ENCODE measurements at regions not wholly inside any gene's neighbourhood (a gene's known extent, or its start where the extent isn't known, plus 50 kb on each side); places are given as distances from the start of the nearest gene placed in this dataset.

DNA sequence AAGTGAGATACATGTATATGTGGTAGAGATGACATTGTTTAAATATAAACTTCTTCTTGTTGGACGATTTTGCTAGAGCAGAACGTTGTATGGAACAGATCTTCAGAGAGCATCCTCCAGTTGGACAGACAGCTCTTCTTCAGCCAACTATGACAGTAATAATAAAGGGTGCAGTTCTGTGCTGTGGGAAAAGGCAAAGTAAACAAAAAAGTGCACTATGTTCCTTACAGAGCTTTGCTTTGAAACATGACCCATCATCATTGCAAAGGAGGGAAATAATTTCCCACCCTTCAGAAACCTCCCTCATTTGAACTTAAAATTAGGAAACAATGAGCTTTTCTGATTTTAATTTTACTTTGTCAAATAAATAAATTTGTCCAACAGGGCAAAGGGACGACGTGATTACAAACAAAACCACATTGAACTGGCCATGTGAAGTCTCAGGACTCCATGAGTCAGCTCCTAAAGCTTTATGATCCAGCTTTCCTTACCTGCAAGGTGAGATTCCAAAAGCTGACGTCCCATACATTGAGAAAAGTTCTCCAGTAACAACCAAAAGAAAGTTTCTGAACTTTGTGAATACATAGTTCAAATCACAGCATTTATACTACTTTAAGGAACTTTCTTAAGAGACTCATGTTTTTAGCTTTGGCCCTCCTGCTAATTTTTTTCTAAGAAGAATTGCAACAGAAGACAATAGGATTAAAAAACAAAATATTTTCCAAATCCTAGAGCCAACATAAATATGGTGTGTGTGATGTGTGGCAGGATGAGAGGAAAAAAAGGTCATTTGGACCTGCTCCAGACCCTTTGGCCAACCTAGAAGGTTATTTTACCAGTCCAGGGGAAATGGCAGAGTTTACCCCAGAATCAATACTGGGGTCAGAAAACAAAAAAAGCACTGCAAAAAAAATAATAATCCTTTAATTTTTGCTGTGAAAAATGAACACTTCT is 565.4 kb upstream of the NRP1 start:
- Mint-ChIP-seq H3K4me3 (no peak overlapping the region), H3K9me3 (ENCODE audit: insufficient read depth) (peaks cover 6% of the 10 kb centered on the region), H3K27me3 (no peaks in the 10 kb centered on the region), H3K4me1 (no peaks in the 10 kb centered on the region), H3K27ac (no peak overlapping the region)
- H3K27me3 ChIP-seq (replicated peaks in 1 of 4; ENCODE audit: control extremely low read depth in 1 of 4, control insufficient read depth in 3 of 4, insufficient read depth in 4 of 4, low read length in 3 of 4) = no peaks in the 10 kb centered on the region
- no peak overlapping the region for H3K4me3 ChIP-seq (ENCODE audit: control extremely low read depth in 1 of 5, extremely low read depth in 1 of 5, insufficient read depth in 1 of 5, low read depth in 2 of 5, low read length in 4 of 5)
- no peaks in the 10 kb centered on the region for H4K20me1 ChIP-seq (ENCODE audit: control insufficient read depth, insufficient read depth, low read length, poor library complexity, severe bottlenecking)
- TF ChIP-seq, protein P1, sequence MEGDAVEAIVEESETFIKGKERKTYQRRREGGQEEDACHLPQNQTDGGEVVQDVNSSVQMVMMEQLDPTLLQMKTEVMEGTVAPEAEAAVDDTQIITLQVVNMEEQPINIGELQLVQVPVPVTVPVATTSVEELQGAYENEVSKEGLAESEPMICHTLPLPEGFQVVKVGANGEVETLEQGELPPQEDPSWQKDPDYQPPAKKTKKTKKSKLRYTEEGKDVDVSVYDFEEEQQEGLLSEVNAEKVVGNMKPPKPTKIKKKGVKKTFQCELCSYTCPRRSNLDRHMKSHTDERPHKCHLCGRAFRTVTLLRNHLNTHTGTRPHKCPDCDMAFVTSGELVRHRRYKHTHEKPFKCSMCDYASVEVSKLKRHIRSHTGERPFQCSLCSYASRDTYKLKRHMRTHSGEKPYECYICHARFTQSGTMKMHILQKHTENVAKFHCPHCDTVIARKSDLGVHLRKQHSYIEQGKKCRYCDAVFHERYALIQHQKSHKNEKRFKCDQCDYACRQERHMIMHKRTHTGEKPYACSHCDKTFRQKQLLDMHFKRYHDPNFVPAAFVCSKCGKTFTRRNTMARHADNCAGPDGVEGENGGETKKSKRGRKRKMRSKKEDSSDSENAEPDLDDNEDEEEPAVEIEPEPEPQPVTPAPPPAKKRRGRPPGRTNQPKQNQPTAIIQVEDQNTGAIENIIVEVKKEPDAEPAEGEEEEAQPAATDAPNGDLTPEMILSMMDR (IDR thresholded peaks at IDR 0.05) = no peak
- no peak for TF ChIP-seq EZH2 (IDR thresholded peaks at IDR 0.05; ENCODE audit: borderline replicate concordance, insufficient read depth, low read depth, low read length, poor library complexity, severe bottlenecking)
- DNase-seq (no peak), ATAC-seq (ENCODE audit: low read depth) (no peak)
- H3K9ac ChIP-seq (ENCODE audit: low read length) = no peak overlapping the region
- no peak overlapping the region for H3K27ac ChIP-seq (ENCODE audit: low read length in 2 of 2)
- WGBS (ENCODE audit: insufficient coverage) = 69% methylated on average over 3 of the region's 5 CpGs
- H3K4me2 ChIP-seq (replicated peaks; ENCODE audit: low read depth, low read length, poor library complexity, severe bottlenecking) = no peak overlapping the region
- CTCF ChIA-PET = no interaction called here
- H3K36me3 ChIP-seq (replicated peaks in 1 of 2; ENCODE audit: control extremely low read depth in 1 of 2, control insufficient read depth in 1 of 2, extremely low read depth in 1 of 2, insufficient read depth in 2 of 2, low read length in 1 of 2) = no peaks in the 10 kb centered on the region
- no peaks in the 10 kb centered on the region for H3K9me3 ChIP-seq (ENCODE audit: control extremely low read depth in 1 of 3, control insufficient read depth in 2 of 3, insufficient read depth in 1 of 3, low read length in 2 of 3)
- no peak overlapping the region for H2AFZ ChIP-seq (ENCODE audit: insufficient read depth, low read depth, low read length, poor library complexity, severe bottlenecking)
- H3K79me2 ChIP-seq (ENCODE audit: control insufficient read depth, insufficient read depth, low read length) = no peaks in the 10 kb centered on the region
- POLR2A ChIA-PET = no interaction called here
- no peaks in the 10 kb centered on the region for H3K4me1 ChIP-seq (ENCODE audit: control insufficient read depth in 2 of 2, insufficient read depth in 2 of 2, low read length in 2 of 2)
- intact Hi-C loops (cut with micrococcal nuclease) = no loop called here

DNA sequence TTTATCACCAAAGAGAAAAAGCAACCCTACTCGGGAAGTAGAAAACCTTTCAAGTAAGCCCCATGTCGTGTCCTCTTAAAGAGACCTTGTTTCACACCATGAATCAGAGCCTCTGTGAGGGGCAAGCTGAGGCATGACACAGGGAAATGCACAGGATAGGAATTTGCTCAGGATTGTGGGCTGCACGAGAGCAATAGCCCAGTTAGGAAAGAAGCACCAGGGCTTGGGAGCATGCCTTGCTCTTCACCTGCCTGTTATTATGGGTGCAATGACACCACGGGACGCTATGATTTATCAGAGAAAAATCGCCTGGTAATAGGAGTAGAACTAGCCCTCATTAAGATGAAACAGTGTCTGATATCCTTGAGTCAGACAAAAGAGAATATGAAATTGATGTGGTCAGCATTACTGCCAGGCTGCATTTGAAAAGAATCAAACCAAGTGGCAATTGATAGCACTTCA is 562.9 kb upstream of the NRP1 start:
- Mint-ChIP-seq H3K4me3 (no peak overlapping the region), H3K27me3 (no peaks in the 10 kb centered on the region), H3K9me3 (ENCODE audit: insufficient read depth) (peaks cover 6% of the 10 kb centered on the region), H3K27ac (no peak overlapping the region), H3K4me1 (no peaks in the 10 kb centered on the region)
- WGBS (ENCODE audit: insufficient coverage) = 67% methylated on average over 3 of the region's 6 CpGs
- ATAC-seq (ENCODE audit: low read depth) = no peak
- POLR2A ChIA-PET = no interaction called here
- Histone ChIP-seq H3K4me2 (replicated peaks; ENCODE audit: low read depth, low read length, poor library complexity, severe bottlenecking) (no peak overlapping the region), H3K9ac (ENCODE audit: low read length) (no peak overlapping the region), H3K27me3 (replicated peaks in 1 of 4; ENCODE audit: control extremely low read depth in 1 of 4, control insufficient read depth in 3 of 4, insufficient read depth in 4 of 4, low read length in 3 of 4) (no peaks in the 10 kb centered on the region), H3K4me3 (ENCODE audit: control extremely low read depth in 1 of 5, extremely low read depth in 1 of 5, insufficient read depth in 1 of 5, low read depth in 2 of 5, low read length in 4 of 5) (no peak overlapping the region), H2AFZ (ENCODE audit: insufficient read depth, low read depth, low read length, poor library complexity, severe bottlenecking) (no peak overlapping the region), H3K27ac (ENCODE audit: low read length in 2 of 2) (no peak overlapping the region), H3K4me1 (ENCODE audit: control insufficient read depth in 2 of 2, insufficient read depth in 2 of 2, low read length in 2 of 2) (no peaks in the 10 kb centered on the region), H4K20me1 (ENCODE audit: control insufficient read depth, insufficient read depth, low read length, poor library complexity, severe bottlenecking) (no peaks in the 10 kb centered on the region), H3K79me2 (ENCODE audit: control insufficient read depth, insufficient read depth, low read length) (no peaks in the 10 kb centered on the region), H3K36me3 (replicated peaks in 1 of 2; ENCODE audit: control extremely low read depth in 1 of 2, control insufficient read depth in 1 of 2, extremely low read depth in 1 of 2, insufficient read depth in 2 of 2, low read length in 1 of 2) (no peaks in the 10 kb centered on the region), H3K9me3 (ENCODE audit: control extremely low read depth in 1 of 3, control insufficient read depth in 2 of 3, insufficient read depth in 1 of 3, low read length in 2 of 3) (no peaks in the 10 kb centered on the region)
- CTCF ChIA-PET = no interaction called here
- no peak for DNase-seq
- TF ChIP-seq, protein P1 (IDR thresholded peaks at IDR 0.05) = no peak
- TF ChIP-seq EZH2 (IDR thresholded peaks at IDR 0.05; ENCODE audit: borderline replicate concordance, insufficient read depth, low read depth, low read length, poor library complexity, severe bottlenecking) = no peak
- intact Hi-C loops (cut with micrococcal nuclease) = no loop called here

Measured in B cell (primary cell).